ENCODE measurements at regions not wholly inside any gene's neighbourhood (a gene's known extent, or its start where the extent isn't known, plus 50 kb on each side); places are given as distances from the start of the nearest gene placed in this dataset.

DNA sequence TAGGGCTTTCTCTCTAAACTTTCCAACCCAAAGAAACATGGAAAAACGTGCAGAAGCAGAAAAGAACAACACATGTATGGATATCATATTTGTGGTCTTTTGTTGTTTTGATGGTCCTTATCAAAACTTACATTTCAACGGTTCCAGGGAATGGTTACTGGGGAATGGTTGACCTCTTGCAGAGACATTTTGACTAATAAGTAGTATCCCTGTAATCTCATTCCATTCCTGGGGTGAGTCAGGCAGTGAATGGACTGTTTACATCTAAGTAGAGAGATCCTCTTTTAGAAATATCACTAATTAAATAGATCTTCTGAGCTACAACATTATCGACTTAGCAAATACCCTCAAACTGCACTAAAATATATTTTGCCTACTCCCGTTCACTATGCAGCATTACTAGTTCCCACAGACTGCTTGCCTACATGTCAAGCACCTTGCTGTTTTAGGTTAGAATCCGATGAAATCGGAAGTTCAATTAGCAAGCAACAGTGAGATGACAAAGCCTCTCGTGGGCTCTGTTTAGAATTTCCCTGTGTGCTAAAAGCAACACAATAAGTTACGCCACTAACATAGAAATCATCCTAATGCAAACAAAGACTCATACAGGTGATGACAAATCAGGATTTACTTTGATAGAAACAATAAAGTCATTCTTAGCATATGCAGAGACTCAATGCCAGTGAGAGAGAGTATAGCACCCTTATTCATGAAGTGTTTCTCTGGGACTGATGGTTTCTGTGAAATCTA, 797.7 kb upstream of the ARGLU1 start:
- in situ Hi-C loops (cut with MboI): no loop called here
- TF ChIP-seq, protein P1, sequence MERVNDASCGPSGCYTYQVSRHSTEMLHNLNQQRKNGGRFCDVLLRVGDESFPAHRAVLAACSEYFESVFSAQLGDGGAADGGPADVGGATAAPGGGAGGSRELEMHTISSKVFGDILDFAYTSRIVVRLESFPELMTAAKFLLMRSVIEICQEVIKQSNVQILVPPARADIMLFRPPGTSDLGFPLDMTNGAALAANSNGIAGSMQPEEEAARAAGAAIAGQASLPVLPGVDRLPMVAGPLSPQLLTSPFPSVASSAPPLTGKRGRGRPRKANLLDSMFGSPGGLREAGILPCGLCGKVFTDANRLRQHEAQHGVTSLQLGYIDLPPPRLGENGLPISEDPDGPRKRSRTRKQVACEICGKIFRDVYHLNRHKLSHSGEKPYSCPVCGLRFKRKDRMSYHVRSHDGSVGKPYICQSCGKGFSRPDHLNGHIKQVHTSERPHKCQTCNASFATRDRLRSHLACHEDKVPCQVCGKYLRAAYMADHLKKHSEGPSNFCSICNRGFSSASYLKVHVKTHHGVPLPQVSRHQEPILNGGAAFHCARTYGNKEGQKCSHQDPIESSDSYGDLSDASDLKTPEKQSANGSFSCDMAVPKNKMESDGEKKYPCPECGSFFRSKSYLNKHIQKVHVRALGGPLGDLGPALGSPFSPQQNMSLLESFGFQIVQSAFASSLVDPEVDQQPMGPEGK (CRISPR knock-in tag; IDR thresholded peaks at IDR 0.05; ENCODE audit: borderline replicate concordance): no peak
- TF ChIP-seq, protein P2, sequence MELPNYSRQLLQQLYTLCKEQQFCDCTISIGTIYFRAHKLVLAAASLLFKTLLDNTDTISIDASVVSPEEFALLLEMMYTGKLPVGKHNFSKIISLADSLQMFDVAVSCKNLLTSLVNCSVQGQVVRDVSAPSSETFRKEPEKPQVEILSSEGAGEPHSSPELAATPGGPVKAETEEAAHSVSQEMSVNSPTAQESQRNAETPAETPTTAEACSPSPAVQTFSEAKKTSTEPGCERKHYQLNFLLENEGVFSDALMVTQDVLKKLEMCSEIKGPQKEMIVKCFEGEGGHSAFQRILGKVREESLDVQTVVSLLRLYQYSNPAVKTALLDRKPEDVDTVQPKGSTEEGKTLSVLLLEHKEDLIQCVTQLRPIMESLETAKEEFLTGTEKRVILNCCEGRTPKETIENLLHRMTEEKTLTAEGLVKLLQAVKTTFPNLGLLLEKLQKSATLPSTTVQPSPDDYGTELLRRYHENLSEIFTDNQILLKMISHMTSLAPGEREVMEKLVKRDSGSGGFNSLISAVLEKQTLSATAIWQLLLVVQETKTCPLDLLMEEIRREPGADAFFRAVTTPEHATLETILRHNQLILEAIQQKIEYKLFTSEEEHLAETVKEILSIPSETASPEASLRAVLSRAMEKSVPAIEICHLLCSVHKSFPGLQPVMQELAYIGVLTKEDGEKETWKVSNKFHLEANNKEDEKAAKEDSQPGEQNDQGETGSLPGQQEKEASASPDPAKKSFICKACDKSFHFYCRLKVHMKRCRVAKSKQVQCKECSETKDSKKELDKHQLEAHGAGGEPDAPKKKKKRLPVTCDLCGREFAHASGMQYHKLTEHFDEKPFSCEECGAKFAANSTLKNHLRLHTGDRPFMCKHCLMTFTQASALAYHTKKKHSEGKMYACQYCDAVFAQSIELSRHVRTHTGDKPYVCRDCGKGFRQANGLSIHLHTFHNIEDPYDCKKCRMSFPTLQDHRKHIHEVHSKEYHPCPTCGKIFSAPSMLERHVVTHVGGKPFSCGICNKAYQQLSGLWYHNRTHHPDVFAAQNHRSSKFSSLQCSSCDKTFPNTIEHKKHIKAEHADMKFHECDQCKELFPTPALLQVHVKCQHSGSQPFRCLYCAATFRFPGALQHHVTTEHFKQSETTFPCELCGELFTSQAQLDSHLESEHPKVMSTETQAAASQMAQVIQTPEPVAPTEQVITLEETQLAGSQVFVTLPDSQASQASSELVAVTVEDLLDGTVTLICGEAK (IDR thresholded peaks at IDR 0.05): no peak
- TF ChIP-seq, protein P2 (CRISPR knock-in tag; IDR thresholded peaks at IDR 0.05): no peak
- TF ChIP-seq DDX20 (tag; IDR thresholded peaks at IDR 0.05; ENCODE audit: low read depth): no peak
- no peak for TF ChIP-seq CBFB (CRISPR knock-in tag; IDR thresholded peaks at IDR 0.05)
- TF ChIP-seq CBX3 (IDR thresholded peaks at IDR 0.05; ENCODE audit: borderline replicate concordance in 1 of 2, low read length in 2 of 2): no peak
- no peak for TF ChIP-seq RFX5 (IDR thresholded peaks at IDR 0.05; ENCODE audit: low read depth, low read length)

More for the DNA sequence above, 797.7 kb upstream of the ARGLU1 start:
- Histone ChIP-seq H3K9me1 (ENCODE audit: control insufficient read depth, insufficient read depth, low read length) (no peaks in the 10 kb centered on the region), H3K79me2 (ENCODE audit: control insufficient read depth, insufficient read depth, low read length) (no peaks in the 10 kb centered on the region), H2AFZ (ENCODE audit: low read depth, low read length) (no peak overlapping the region), H3K27me3 (ENCODE audit: control insufficient read depth in 2 of 2, insufficient read depth in 2 of 2, low read length in 2 of 2) (no peaks in the 10 kb centered on the region), H3K9ac (ENCODE audit: insufficient read depth in 1 of 2, low read depth in 2 of 2, low read length in 2 of 2) (no peak overlapping the region), H3K27ac (ENCODE audit: extremely low read depth, low read depth, low read length) (no peak overlapping the region), H3K4me1 (replicated peaks in 1 of 2; ENCODE audit: control insufficient read depth in 2 of 2, insufficient read depth in 2 of 2, low read length in 2 of 2) (no peaks in the 10 kb centered on the region), H3K4me2 (ENCODE audit: insufficient read depth, low read length) (no peak overlapping the region), H4K20me1 (replicated peaks; ENCODE audit: control insufficient read depth, insufficient read depth, low read length) (no peaks in the 10 kb centered on the region), H3K4me3 (no peak overlapping the region), H3K36me3 (ENCODE audit: control insufficient read depth, insufficient read depth, low read length) (no peaks in the 10 kb centered on the region), H3K9me3 (replicated peaks; ENCODE audit: control insufficient read depth, insufficient read depth, low read depth, low read length) (no peaks in the 10 kb centered on the region)
- ChIA-PET CTCF (ENCODE audit: low intra/inter-chr PET ratio) (no interaction called here), POLR2A (no interaction called here)
- 0% methylated on average over 8 of the region's 8 CpGs for WGBS (ENCODE audit: insufficient coverage, low coverage, missing lambda C conversion rate)
- intact Hi-C loops (cut with micrococcal nuclease): no loop called here
- DNase-seq (ENCODE audit: extremely low read depth in 1 of 4, low spot score in 3 of 4) (no peak), FAIRE-seq (no peak), ATAC-seq (no peak)
- BruUV-seq (replicated peaks): no TSS peak

Data from K562 (cell line).